Heart right ventricle (tissue), 16 donors: ENCODE measurements at regions not wholly inside any gene's neighbourhood (a gene's known extent, or its start where the extent isn't known, plus 50 kb on each side); places are given as distances from the start of the nearest gene placed in this dataset.

ENCODE experiments used
- ATAC-seq, 8 donors: fragments of 200-7000 bp; cut with Tn5 transposase; one replicate each; pipeline ENCODE4 v1.9.1; 2020; ENCODE audit warnings: mild to moderate bottlenecking in 8 of 8, moderate library complexity in 8 of 8, moderate number of reproducible peaks in 1 of 8
- DNase-seq, 2 donors: peaks; one replicate each; pipeline ENCODE4 v3.0.0-alpha.2; 2020
- H3K27ac ChIP-seq, 10 donors: fragments of 200-600 bp; sonication (generic) in 2 of 10; one replicate each; pipeline versions ENCODE4 v1.5.0 to v1.8.0; 2020 to 2022; ENCODE audit warnings: mild to moderate bottlenecking in 3 of 10
- H3K27me3 ChIP-seq, 7 donors: fragments of 200-600 bp; one replicate each; pipeline ENCODE4 v1.8.0; 2021 to 2022; ENCODE audit warnings: mild to moderate bottlenecking in 2 of 7
- H3K36me3 ChIP-seq, 9 donors: fragments of 200-600 bp; sonication (generic) in 1 of 9; one replicate each; pipeline versions ENCODE4 v1.5.0 to v1.8.0; 2020 to 2022; ENCODE audit warnings: mild to moderate bottlenecking in 2 of 9
- H3K4me1 ChIP-seq, 9 donors: fragments of 200-600 bp; sonication (generic) in 1 of 9; one replicate each; pipeline versions ENCODE4 v1.5.0 to v1.8.0; 2020 to 2022; ENCODE audit warnings: mild to moderate bottlenecking in 4 of 9
- H3K4me3 ChIP-seq, 10 donors: fragments of 200-600 bp; sonication (generic) in 2 of 10; one replicate each; pipeline versions ENCODE4 v1.5.0 to v1.8.0; 2020 to 2022; ENCODE audit warnings: mild to moderate bottlenecking in 7 of 10, moderate library complexity in 2 of 10
- H3K9me3 ChIP-seq, 11 donors: fragments of 200-600 bp in 10 of 11; sonication (generic) in 2 of 11; one replicate each; pipeline versions ENCODE4 v1.5.0 to v1.8.0; 2013 to 2022; ENCODE audit warnings: mild to moderate bottlenecking in 2 of 11, control low read depth in 1 of 11, moderate library complexity in 1 of 11
- WGBS, 2 donors: extraction: QIAGEN DNeasy Blood & Tissue Kit; methylation state at CpG; one replicate each; pipeline ENCODE4 v1.1.7; 2013; ENCODE audit warnings: inconsistent platforms in 1 of 2; 5-methylcytosine and 5-hydroxymethylcytosine counted together
- intact Hi-C, 10 donors: fragments of 100-400 bp; cut with DNase I; formaldehyde crosslinking; loops; one replicate each; pipeline versions ENCODE4 v1.11.1 to v1.14.2; 2022
- TF ChIP-seq, protein P1 (sequence below), 9 donors: fragments of 200-600 bp; sonication (generic) in 2 of 9; IDR thresholded peaks; one replicate each; pipeline versions ENCODE4 v1.5.0 to v1.8.0; 2021 to 2022; ENCODE audit warnings: antibody characterized with exemption in 9 of 9, mild to moderate bottlenecking in 5 of 9, moderate library complexity in 1 of 9
- donor health status: Arrhythmogenic right ventricular cardiomyopathy.
- donor health status: ischemic (EF 13 %, LVEDD 7.1; RV severe dilation, severe dysfunction).
- donor health status: healthy with polysubstance abuse.
- donor health status: DM: no; HTN: yes; CAD: no.
- donor health status: DM: no; HTN: no; CAD: no.
- donor health status: ischemic (EF 25% LVEDD 6.9; RV normal size, moderate dysfunction).
- donor health status: ischemic (EF 25% LVEDD 5.7; RV mildly dilated, moderate dysfunction).
- donor health status: healthy.
- donor health status: DM: yes; HTN: yes; CAD: no.
- donor health status: Ischemic cardiomyopathy.
- donor health status: ischemic (EF 35%, LVEDD 5.7; RV mildly dilated, moderate dysfunction).
- donor health status: nonischemic (EF 11% LVEDD 7.7; RV severe dilation, severe dysfunction).
- donor health status: DM: yes; HTN: yes; CAD: no.
- donor health status: PGD.
- donor health status: ischemic (EF 29% LVEDD 5.4; RV normal size, mild dysfunction).
- donor health status: nonischemic (EF 23%, LVEDD 6.1; RV moderate dilation, normal function).

DNA sequence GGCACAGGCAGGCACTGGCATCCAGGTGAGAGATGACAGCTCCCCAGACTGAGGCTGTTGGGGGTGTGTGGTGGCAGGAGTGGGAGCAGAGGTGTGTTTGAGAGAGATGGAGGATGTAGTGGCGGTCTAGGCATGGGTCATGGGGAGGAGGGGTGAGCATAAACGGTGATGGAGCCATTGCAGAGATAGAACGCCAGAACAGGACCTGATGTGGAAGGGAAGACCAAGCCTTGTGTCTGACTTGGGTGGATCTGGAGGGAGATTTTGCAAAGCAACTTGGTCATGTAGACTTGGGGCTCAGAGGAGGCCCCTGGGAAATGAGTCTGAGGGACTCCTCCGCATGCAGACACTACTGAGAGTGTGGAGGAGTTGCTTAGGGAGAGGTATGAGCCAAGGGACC is 50.0 kb upstream of the CLDN5 start:
- TF ChIP-seq, protein P1, sequence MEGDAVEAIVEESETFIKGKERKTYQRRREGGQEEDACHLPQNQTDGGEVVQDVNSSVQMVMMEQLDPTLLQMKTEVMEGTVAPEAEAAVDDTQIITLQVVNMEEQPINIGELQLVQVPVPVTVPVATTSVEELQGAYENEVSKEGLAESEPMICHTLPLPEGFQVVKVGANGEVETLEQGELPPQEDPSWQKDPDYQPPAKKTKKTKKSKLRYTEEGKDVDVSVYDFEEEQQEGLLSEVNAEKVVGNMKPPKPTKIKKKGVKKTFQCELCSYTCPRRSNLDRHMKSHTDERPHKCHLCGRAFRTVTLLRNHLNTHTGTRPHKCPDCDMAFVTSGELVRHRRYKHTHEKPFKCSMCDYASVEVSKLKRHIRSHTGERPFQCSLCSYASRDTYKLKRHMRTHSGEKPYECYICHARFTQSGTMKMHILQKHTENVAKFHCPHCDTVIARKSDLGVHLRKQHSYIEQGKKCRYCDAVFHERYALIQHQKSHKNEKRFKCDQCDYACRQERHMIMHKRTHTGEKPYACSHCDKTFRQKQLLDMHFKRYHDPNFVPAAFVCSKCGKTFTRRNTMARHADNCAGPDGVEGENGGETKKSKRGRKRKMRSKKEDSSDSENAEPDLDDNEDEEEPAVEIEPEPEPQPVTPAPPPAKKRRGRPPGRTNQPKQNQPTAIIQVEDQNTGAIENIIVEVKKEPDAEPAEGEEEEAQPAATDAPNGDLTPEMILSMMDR (IDR thresholded peaks at IDR 0.05): no peak
- Histone ChIP-seq H3K9me3 (no peaks in the 10 kb centered on the region), H3K27ac (no peak overlapping the region), H3K27me3 (peaks cover 0 to 17% (median 0%) of the 10 kb centered on the region in 7 donors), H3K4me3 (no peak overlapping the region), H3K36me3 (no peaks in the 10 kb centered on the region), H3K4me1 (peaks cover 8 to 49% (median 37%) of the 10 kb centered on the region in 9 donors)
- no peak for DNase-seq
- 92 to 93% methylated on average over 4 of the region's 4 CpGs for WGBS, 2 donors
- intact Hi-C loops: loop anchor here in 1 of 10 donors (10.0 kb wide), 1 partner anchor 49 kb away; the partner anchor contains the start of gene CLDN5
- ATAC-seq: no peak

DNA sequence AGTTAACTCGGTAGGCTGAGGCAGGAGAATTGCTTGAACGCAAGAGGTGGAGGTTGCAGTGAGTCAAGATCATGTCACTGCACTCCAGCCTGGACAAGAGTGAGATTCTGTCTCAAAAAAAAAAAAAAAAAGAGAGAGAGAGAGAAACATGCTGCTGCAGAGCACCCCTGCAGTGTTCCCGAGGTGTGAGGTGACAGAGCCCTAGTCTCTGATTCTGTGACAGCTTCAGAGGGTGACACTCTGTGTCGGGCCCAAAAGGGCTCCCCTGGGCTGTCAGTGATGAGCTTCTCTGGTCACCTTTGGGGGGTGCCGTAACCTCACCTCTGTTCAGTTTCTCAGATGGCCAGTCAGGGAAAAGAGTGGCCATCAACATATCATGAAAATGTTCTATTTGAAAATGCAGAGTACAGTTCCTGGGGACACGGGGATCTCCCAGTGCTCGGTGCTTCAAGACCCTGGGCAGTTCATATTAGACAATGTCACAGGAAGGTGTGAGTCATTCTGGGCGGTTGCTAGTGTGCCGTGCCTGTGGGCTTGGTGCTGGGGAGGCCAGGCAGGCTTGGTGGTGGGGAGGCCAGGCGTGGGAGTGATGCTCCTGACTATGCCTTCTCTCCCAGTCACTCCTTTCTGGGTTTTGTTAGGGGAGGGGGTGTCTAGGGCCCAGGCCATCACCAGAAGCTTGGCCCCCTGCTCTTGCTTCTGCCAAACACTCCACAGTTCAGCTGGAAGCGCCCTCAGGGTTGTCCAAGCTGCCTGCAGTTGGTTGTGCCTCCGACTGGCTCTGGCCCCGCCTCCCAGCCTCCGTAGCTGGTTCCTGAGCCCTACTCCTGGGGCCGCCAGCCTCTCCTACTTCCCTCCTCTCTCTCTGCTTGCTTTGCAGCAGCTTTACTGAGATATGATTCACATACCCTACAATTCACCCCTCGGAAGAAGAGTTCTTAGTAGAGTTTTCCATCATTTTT is 52.5 kb upstream of the CLDN5 start:
- WGBS, 2 donors: 45 to 55% methylated on average over 16 of the region's 16 CpGs
- H3K27me3 ChIP-seq: peaks cover 0 to 20% (median 0%) of the 10 kb centered on the region in 7 donors
- no peak overlapping the region for H3K4me3 ChIP-seq
- TF ChIP-seq, protein P1 (IDR thresholded peaks at IDR 0.05): no peak
- DNase-seq (peak; percentile 36 to 48), ATAC-seq (peak; percentile 31 to 85 (median 78))
- no peaks in the 10 kb centered on the region for H3K9me3 ChIP-seq
- intact Hi-C loops: loop anchor here in 5 of 10 donors (5.0 to 10.0 kb wide), 5 partner anchors 41 to 54 kb away; partner anchors contain the start of gene CLDN5 (in 3 of the 5)
- H3K4me1 ChIP-seq: peaks cover 6 to 53% (median 40%) of the 10 kb centered on the region in 9 donors
- H3K27ac ChIP-seq: peak overlapping the region in 9 of 10 donors; percentile 51 to 81 (median 69)
- no peaks in the 10 kb centered on the region for H3K36me3 ChIP-seq

DNA sequence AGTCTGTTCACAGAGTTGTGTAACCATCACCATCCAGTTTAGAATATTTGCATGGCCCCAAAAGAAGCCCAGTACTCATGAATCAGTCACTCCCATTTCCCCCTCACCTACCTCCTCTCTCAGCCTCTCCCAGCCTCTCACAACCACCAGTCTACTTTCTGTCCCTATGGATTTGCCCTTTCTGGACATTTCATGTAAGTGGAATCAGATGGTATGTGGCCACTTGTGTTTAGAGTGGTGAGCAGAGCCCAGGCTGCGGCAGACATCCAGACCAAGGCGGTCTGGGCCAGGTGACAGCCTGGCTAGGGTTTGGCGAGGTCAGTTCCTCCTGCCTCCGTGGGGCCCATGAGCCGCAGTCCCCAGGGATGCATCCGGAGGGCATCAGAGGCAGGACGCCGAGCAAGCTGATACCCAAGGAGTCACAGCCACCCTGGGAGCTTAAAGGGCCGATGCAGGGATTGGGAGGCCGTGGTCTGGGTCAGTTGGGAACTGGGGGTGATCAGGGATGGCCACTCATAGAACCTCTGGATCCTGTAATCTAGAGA is 53.3 kb upstream of the CLDN5 start:
- peaks cover 0 to 20% (median 0%) of the 10 kb centered on the region in 7 donors for H3K27me3 ChIP-seq
- intact Hi-C loops: loop anchor here in 5 of 10 donors (5.0 to 10.0 kb wide), 5 partner anchors 40 to 55 kb away; partner anchors contain the start of gene CLDN5 (in 3 of the 5)
- no peaks in the 10 kb centered on the region for H3K9me3 ChIP-seq
- TF ChIP-seq, protein P1 (IDR thresholded peaks at IDR 0.05): no peak
- no peaks in the 10 kb centered on the region for H3K36me3 ChIP-seq
- no peak overlapping the region for H3K4me3 ChIP-seq
- H3K4me1 ChIP-seq: peaks cover 4 to 46% (median 36%) of the 10 kb centered on the region in 9 donors
- no peak for DNase-seq
- WGBS, 2 donors: 55 to 70% methylated on average over 10 of the region's 10 CpGs
- H3K27ac ChIP-seq: peak overlapping the region in 9 of 10 donors; percentile 51 to 81 (median 69)
- no peak for ATAC-seq
